Midbrain (tissue), 1 donor: ENCODE measurements at regions not wholly inside any gene's neighbourhood (a gene's known extent, or its start where the extent isn't known, plus 50 kb on each side); places are given as distances from the start of the nearest gene placed in this dataset.
A peak's percentile ranks its signal among the peaks of the same experiment; 100 is the strongest.

Experiments
- DNase-seq: peaks from one replicate; lab custom pipeline; 2025; lab: John Stamatoyannopoulos, UW

DNA sequence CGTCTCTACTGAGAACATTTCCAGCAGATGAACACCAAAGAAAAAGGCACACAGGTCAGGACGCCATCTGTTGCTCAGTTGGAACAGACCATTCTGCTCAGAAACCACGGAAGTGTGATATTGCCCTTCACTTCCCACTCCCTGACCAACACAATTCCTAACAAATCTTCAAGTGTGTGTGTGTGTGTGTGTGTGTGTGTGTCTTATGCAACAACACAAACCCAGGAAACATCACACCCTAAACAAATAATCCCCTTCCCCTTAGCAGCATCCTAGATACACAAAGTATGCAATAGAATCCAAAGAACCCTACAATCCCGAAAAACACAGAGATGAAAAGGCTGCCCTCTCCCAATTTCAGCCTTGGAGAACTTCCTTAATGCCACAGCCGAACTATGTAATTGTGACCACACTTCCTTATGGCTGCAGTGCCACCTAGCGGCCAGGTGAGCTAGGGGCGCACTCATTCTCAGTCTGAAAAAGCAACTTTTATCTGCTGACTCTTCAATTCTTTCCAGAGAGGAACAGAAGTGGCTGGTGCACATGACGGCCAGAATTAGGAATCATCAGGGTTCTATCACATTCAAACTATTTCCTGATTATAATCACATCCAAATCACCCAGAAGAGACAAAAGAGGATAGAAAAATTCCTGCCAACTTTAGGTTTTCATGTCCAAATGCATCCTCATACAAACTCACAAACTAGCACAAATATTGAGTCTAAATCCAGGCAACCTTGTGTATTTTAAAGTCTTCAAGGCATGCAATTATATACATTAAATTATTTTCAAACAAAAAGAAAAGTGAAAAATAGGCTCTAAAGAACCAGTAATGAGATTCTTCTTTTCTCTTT, 164.9 kb downstream of the DHX15 start:
- peak; percentile 58 for DNase-seq

DNA sequence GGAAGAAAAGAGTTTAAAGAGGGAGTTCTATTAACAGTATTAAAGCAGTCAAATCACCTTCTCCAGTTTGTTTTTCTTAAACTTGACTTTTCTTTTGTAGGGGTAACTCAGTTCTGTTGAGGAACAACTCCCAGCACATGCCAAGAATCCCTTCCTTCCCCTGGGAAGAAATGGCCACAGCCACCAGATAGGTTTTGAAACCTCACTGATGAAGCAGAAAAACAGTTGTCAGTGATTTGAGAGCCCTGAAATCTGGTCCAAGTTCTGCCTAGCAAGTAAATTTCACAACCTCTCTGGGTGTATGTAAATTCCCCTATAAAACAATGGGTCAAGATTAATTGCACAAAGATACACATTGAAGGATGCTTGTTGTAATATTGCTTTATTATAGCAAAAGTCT, 167.1 kb downstream of the DHX15 start:
- DNase-seq, result no peak

DNA sequence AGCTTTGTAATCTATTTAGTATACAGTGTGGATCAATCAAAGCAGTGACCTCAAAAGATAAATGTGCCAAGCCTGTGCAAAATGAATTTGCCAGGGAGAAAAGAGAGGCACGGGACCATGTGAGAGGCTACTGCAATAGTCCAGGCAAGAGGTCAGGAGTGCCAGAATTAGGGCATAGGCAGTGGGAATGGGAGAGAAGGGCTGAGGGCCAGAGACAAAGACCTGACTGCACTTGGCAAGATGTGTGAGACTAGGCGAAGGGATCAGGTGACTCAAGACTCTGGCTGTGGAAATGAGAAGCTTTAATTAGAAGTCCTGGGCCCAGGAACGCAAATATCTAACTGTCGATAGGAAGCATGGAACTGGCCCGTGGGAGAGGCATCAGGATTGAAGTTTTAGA, 168.1 kb downstream of the DHX15 start:
- DNase-seq, result no peak

DNA sequence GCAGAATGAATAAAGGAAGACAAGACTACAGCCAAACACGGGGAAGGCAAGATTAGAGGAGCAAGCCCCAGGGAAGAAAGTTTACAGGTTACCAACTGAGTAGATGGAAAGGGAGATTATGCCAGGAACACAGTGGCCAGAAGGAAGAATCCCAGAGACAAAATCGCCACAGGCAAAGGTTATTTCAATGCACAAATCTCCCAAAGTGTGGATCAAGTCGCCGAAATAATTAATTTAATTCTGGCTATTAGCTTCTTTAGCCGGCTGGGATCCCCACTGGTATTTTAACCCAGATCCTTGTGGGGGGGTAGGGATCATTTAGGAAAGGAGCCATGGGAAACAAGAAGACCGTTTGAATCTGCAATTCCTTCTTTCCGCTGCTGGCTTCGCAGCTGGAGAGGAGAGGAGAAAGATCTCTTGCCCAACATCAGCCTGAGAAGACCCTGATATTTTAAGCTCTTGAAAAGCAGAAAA, 171.0 kb downstream of the DHX15 start:
- no peak for DNase-seq

DNA sequence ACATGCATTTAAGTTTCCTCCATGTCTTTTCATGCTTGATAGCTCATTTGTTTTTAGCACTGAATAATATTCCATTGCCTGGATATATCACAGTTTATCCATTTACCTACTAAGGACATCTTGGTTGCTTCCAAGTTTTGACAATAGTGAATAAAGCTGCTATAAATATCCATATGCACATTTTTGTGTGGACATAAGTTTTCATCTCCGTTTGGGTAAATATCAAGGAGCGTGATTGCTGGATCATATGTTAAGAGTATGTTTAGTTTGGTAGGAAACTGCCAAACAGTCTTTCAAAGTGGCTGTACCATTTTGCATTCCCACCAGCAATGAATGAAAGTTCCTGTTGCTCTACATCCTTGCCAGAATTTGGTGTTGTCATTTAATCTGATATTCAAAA, 172.5 kb downstream of the DHX15 start:
- DNase-seq, result no peak

DNA sequence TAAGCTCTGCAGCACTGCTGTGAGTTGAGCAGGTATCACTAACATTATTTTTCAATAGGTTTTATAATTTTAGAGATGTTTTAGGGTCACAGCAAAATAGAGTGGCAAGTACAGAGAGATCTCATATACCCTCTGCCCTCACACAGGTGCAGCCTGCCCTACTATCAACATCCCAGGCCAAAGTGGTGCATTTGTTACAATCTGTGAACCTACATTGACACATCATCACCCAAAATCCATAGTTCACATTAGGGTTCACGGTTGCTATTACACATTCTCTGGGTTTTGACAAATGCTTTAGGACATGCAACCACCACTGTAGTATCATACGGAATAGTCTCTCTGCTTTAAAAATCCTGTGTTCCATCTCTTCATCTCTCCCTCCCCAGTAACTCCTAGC, 173.1 kb downstream of the DHX15 start:
- DNase-seq, result no peak

DNA sequence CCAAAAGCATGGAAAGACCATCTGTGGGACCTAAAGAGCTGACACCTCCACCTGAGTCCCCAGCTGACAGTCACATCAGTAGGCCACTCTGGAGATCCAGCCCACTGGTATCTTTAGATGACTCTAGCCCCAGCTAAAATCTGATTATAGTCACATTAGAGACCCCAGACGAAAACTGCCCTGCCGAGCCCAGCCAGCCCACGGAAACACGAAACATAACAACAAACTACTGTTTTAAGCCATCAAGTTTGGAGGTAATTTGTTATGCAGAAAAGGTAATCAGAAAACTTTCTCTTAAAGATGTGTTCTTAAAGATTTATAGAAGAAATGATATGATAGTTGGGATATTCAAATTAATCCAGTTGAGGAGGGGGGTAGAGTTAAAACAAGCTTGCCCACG, 175.7 kb downstream of the DHX15 start:
- DNase-seq, result no peak

DNA sequence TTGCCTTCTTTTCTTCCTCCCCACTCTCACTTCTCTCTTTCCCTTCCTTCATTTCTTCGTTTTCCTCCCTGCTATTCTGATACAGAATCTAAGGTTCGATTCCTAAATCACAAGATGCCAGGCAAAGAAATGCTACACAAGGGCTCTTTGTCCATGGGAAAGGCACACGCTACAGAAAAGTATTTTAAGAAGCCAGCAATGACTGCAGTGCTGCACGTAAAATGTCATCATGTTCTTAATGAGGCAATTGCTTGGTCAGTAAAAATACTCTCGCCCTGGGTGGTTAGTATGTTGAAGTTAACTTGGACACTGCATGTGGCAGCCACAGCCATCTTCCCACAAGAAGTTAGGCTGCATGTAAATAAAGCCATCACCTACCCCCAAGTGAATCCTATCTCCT, 178.4 kb downstream of the DHX15 start:
- no peak for DNase-seq

DNA sequence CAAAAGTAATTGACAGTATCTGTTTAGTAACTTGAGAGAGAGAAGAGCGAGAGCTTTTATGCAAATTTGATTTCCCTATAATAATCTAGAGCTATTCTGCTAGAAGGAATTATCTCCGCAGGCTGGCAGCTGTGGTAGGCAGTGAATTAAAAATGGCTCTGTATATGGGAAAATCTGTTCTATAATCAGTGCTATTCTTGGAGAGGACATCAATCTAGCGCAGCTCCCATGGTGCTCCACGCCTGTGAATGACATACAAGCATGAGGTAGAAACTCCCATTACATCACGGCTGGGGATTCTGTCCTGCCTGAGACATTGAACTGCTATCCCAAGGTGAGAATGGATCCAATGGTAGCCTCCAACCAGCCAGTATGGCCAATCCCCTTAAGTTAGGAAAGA, 179.0 kb downstream of the DHX15 start:
- DNase-seq, result no peak

DNA sequence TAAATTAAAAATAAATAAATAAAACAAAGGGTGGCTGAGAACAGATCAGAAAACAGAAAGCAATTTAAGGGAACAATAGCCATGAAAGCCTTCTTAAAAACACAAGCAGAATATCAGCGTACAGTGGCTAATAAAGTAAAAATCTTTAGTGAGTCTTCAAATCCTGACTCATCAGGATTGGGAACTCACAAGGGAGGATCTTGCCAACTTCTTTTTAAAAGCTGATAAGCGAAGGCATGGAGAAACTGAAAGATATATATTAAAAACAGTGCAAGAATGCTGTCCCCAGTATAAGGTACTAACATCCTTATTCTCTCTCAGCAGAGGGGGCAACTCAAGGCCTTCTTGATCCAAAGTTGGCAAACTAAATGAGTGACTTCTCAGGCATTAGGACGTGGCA, 180.1 kb downstream of the DHX15 start:
- no peak for DNase-seq

DNA sequence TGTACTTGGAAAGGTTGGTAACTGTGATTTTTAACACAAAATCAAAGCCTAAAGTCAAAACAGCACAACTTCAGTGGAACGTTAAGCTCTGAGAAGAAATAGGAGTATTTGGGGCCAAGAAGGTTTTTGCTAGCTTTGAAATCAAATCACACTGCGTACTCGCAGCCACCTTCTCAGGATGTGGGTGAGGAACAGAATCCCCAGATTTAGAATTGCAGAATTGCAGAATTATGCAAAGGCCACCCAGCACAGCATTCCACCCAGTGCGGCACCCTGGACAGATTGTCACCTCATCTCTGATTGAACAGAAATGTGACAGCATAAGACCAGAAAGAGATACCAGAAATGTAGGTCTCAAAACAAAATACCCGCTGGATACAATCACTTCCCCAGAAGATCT, 181.1 kb downstream of the DHX15 start:
- DNase-seq, result no peak

DNA sequence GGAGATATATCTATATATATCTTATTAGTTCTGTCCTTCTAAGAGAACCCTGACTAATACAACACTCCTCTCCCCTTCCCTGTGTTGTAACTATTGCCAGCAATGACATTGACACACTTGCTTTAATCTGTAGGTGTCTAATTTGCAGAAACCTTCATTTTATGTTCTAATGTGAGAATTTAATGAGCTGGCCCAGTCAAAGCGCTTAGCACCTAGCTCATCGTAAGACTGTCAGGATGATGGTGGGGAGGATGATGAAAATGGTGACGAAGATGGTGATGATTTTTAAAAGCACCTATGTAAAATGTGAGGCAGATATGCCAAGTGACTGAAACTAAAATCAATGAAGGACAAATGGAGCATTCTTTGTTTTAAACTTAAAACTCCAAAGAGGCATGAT, 183.8 kb downstream of the DHX15 start:
- no peak for DNase-seq

DNA sequence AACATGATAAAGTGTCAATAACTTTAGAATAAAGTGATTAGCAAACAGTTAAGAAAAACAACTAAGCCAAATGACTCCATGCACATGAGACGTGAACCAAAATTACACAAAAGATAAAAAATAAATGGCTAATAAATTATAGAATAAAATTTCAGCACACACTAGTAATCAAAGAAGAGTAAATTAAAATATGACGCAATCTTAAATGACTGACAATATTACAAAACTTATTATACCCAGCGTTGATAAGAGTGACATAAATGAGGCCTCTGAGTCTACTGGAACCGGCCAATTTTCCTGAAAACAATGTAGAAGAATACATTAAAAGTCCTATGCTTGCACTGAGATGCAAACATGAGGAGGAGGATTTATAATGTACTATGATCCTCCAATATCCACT, 187.4 kb downstream of the DHX15 start:
- DNase-seq, result no peak

DNA sequence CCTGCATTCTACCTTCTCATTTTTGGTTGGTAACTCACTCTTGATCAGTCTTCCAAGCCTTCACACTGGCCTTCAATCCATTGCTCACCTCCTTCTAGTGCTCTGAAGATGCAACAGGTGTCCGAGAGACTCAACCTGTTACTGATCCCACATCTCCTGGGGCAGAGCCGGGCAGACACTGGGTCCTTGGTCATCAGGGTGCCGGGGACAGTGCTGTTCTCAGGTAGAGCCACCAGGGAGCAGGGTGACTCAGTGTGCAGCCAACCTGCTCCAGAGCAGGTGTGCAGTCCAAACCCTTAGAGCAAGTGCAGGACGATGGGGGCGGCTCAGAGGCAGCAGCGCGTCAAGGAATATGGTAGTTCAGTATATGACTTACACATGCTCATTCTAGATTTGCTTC, 188.4 kb downstream of the DHX15 start:
- DNase-seq, result no peak

DNA sequence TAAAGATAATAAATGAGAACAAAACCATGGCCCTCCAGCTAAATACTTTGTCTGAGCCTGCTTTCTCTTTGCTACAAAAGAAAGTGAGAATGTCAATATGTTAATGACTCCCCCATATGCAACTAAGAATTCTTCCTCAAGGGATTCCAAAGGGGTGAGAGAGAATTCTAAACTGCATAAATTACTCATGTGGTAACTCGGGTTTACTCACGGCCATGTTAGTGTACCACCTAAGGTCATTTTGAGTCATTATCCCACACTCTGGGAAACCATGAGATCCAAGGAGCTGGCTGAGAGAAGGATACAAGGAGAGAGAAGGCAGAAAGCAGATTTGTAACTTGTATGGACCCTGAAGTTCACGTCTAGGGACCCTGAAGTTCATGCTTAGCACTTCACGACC, 190.3 kb downstream of the DHX15 start:
- no peak for DNase-seq

DNA sequence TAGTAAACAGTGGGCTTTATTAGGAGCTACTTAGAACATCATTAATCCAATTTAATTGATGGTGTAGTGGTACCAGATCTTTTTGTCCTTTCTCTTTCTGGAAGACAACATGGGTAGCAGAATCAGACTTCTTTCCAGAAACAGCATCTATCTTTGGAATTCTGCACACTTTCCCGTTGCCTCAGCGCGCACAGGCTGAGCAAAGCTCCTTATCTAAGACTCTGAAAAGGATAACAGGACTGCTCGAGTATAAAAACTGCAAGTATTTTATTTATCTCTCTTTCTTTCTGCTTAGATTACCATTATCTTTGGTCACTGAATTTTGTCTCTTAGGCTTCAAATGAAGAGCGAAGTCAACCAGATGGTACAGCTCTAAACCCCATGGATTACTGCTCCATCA, 191.7 kb downstream of the DHX15 start:
- no peak for DNase-seq

DNA sequence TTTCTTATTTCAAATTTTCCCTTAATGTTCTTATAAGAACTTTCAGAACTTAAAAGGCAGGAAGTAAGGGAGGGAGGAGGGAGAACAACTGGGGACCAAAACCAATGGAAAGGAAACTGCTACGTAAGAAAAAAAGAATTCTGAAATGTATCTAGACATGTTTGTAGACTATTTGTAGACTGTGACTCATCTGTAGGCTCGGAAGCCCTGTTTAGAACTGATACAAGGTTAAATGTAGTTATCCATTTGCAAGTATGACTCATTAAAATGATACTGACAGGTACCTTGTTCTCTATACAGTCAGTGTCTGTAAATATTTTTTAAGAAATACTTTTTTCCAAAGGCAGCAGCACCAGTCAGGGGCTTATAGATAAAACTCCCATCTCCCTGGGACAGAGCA, 202.0 kb downstream of the DHX15 start:
- DNase-seq, result no peak

DNA sequence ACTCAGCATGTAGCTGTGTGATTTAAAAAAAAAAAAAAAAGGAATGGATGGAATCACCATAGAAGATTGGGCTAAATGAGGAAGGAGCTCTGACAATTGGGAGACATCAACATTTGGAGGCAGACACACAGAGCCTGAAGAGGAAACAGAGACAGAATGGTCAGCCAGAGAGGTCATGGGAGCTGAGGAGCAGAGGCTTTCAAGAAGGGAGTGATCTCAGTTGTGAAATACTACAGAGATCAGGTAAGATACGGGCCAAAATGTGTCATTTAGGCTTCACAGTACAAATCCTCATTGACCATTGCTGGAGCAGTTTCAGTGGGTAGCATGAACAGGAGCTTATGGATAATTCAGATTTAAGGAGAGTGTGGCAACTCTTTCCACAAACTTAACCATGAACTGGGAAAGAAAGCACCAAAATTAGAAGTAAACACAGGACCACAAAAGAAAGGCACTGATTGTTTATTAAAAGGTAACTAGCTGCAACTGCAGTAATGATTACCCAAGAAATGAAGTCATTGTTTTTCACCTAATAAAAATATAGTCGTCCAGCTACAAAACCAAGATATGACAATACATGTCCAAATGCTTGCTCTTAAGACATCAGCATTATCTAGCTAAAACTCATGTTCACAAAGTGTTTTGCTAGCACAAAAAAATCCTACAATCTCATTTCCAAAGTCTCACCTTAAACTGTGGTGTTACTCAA, 203.2 kb downstream of the DHX15 start:
- DNase-seq, result no peak

DNA sequence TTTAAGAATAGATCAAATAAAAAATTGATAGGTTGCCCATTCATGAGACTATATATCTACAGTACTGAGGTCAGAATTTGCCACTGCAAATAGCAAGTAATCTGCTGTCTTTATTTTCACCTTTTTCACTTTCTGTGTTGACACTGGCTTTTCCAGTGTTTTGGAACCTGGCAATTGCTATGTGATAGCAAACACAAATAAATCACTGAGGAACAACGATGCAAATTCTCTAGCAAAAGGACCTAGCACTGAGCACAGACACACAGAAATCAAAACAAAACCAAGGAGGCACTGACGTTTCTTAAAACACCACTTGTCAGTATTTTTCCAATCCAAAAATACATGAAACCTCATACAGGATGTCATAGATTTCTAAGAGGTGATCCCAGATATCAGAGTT, 210.7 kb downstream of the DHX15 start:
- no peak for DNase-seq

DNA sequence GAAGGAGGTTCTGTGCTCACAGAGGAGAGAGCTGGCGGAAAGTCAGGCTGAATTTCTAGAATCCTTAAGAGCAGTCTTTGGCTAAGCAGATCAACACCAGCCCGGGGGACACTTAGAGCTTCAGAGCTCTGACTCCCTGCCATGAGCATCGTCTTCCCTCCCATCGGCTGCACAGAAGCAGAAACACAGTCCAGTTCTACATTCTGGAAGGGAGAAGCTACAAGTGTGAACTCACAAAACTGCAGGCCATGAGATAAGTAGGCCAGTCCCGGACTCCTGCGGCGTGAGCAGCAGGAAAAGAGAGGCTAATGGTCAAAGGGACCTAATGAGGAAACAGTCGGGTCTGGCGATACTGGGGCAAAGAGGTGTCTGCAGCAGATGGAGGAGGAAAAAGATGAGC, 211.5 kb downstream of the DHX15 start:
- DNase-seq, result no peak

DNA sequence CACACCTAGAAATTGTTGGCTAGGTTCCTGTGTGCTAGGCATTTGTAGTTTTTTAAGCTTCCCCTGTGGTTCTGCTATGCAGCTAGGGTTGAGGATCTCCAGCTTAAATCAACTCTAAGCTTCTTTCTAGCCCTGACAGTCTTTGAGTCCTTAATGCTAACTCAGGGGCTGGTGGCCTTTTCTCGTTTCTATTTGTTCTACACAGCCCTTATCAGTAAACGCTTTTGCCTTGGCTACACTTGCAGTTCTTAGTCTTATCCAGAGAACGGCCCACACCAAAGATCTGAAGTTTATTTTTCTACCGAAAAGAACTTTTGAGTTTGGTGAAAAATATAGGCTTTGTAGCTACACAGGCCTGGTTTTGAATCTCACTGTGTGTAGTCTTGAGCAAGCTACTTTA, 212.0 kb downstream of the DHX15 start:
- DNase-seq, result no peak

DNA sequence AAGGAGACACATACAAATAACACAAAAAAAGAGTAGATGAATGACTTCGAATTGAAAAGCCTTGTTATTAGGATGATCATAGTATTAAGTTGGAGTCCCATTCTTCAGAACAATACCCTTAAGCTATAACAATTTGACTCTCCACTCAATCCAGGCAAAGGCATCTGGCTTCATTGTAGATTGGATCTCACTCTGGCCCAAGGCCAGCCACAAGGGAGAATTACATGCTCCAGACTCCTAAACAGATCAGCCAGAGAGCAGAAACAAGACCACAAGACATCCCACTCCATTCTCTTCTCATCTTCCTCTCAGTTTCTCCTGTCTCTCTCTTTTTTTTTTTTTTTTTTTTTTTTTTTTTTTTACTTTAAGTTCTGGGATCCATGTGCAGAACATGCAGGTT, 213.9 kb downstream of the DHX15 start:
- no peak for DNase-seq

DNA sequence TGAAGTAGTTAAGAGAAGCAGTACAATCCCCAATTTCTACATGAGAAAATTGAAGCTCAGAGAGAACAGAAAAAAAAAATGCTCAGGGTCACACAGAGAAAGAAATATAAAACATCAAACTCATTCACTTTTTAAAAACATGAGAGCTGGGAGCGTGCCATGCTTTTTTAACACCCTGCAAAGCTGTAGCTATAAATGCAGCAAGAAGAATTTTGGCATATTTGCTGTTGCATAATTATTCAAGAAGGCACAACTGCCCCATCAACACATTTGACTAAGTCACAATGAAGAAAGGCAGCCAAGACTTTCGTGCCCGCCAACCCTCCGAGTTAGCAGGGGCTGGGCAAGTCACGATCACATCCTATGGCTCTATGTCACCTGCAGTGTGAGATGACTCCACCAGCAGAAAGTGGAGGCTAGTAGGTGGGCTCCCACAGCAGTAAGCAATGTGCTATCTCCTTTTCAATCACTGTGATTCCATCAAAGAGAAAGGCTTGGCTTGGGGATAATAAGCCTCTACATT, 214.8 kb downstream of the DHX15 start:
- no peak for DNase-seq
